GM12891 (cell line): ENCODE measurements at regions not wholly inside any gene's neighbourhood (a gene's known extent, or its start where the extent isn't known, plus 50 kb on each side); places are given as distances from the start of the nearest gene placed in this dataset.

Source experiments
- PAX5 ChIP-seq: IDR thresholded peaks from 2 replicates; pipeline ENCODE4 v1.6.1; 2011; ENCODE audit warnings: low read length, moderate library complexity, mild to moderate bottlenecking; ENCODE audit not compliant: insufficient read depth, severe bottlenecking
- POLR2A ChIP-seq: IDR thresholded peaks from 2 replicates; pipeline ENCODE4 v1.6.1; 2011; ENCODE audit warnings: low read depth, low read length, control low read depth
- POLR2AphosphoS5 ChIP-seq: IDR thresholded peaks from 2 replicates; pipeline ENCODE4 v1.6.1; 2011; ENCODE audit warnings: low read depth, low read length, control low read depth
- POU2F2 ChIP-seq: IDR thresholded peaks from 2 replicates; pipeline ENCODE4 v1.6.1; 2011; ENCODE audit warnings: low read depth, mild to moderate bottlenecking, control low read depth, low read length, moderate library complexity
- SPI1 ChIP-seq: IDR thresholded peaks from 2 replicates; pipeline ENCODE4 v1.6.1; 2011; ENCODE audit warnings: low read depth, low read length, control low read depth
- TAF1 ChIP-seq: IDR thresholded peaks from 2 replicates; pipeline ENCODE4 v1.6.1; 2011; ENCODE audit warnings: low read depth, low read length, control low read depth

DNA sequence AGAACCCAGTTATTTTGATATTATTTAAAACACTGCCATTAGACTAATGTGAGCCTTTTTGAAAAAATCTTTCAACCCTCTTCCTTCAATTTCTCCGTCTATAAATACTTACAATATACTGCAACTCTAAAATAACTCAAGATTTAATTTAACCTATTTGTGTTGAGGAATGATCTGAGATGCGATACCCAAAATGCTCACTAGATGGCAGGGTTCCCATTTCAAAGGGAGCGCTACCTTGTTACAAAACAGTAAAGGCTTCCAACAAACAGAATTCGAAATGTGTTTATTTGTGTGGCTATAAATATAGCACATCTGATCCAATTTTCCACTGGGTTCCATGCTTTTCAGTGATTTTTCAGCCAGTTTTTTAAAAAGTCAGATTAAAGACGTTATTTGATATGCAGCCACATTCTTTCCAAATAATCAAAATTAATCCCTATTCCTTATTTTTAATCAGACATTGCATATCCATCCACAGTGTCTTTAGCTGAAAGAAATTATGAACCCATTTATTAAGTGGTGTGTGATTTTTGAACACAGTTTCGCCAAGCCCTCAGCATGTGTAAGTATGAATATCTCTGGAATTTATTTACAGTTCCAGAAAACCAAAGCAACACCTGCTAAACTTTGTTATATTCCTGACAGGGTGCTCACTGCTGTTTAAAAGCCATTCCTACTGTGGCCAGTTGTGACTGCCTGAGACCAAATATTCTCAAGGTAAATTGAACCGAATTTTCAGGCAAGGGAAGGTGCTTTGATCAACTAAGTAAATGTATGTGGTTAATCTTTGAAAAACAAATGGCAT, 668.0 kb upstream of the LCORL start:
- TF ChIP-seq POLR2AphosphoS5: no peak
- TF ChIP-seq TAF1: no peak
- no peak for TF ChIP-seq POLR2A
- no peak for TF ChIP-seq POU2F2
- TF ChIP-seq SPI1: no peak
- no peak for TF ChIP-seq PAX5
